Dermis microvascular lymphatic vessel endothelial cell (primary cell): ENCODE measurements at regions not wholly inside any gene's neighbourhood (a gene's known extent, or its start where the extent isn't known, plus 50 kb on each side); places are given as distances from the start of the nearest gene placed in this dataset.
"Not testable (repeated sequence)": the region's sequence is repeated elsewhere in the genome, so short reads cannot be mapped to it uniquely, and the experiment has no call there.

ENCODE experiments used
- DNase-seq, 2 donors: peaks; one replicate each; pipeline versions ENCODE4 v3.0.0 to v3.0.0-alpha.2; 2010; ENCODE audit warnings: low read depth in 2 of 2

DNA sequence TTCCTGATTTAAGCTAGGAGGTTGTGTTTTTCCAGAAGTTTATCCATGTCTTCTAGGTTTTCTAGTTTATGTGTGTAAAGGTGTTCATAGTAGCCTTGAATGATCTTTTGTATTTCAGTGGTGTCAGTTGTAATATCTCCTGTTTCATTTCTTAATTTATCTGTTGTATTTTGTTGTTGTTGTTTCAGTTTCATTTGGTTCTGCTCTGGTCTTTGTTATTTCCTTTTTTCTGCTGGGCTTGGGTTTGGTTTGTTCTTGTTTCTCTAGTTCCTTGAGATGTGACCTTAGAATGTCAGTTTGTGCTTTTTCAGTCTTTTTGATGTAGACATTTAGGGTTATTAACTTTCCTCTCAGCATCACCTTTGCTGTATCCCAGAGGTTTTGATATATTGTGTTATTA lies 62.8 kb downstream of the SCP2D1 start:
- not testable (repeated sequence) for DNase-seq

- no peak for DNase-seq
Measured at GRCh38 chr20:18879262-18879661, 65.7 kb downstream of the SCP2D1 start.

- no peak for DNase-seq
Measured at GRCh38 chr20:18886756-18887155, 73.2 kb downstream of the SCP2D1 start.

GRCh38 chr20:18901980-18902737 lies 88.6 kb downstream of the SCP2D1 start:
- DNase-seq, result no peak

DNA sequence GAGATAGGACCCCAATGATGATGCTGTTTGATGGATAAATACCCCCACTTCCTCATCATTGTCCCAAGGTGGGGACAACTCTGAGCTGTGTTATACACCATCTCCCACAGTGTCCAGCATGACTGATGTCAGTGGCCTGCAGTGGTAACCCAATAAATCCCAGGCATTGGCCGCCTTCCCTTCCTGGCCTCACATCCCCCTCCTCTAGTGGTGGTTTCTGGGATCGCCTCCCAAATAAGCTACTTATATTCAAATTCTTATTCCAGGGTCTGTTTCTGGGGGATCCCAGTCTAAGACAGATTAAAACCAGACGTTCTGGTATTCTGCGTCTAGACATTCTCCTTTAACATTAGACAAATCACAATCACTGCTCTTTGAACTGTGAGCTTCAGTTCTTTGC lies 90.6 kb downstream of the SCP2D1 start:
- no peak for DNase-seq

GRCh38 chr20:18904624-18905023 lies 91.0 kb downstream of the SCP2D1 start:
- no peak for DNase-seq

DNA sequence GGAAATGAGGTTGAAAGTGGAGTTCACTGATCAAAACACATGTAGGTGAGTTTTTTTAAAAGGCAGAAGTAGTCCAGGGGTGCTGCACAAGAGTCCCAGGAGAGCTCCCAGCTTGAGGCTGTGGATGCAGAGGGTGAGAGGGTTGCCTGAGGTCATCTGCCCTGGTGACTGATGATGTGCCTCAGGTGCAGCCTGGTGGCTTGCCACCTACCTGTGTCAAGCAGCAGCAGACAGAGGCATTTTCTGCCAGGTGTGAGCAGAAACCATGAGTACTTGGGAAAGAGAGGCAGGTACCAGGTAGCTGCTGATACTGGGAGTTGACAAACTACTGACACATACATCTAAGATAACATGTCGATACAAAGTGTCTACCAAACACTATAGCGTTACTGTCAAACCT lies 92.5 kb downstream of the SCP2D1 start:
- DNase-seq, result no peak

DNA sequence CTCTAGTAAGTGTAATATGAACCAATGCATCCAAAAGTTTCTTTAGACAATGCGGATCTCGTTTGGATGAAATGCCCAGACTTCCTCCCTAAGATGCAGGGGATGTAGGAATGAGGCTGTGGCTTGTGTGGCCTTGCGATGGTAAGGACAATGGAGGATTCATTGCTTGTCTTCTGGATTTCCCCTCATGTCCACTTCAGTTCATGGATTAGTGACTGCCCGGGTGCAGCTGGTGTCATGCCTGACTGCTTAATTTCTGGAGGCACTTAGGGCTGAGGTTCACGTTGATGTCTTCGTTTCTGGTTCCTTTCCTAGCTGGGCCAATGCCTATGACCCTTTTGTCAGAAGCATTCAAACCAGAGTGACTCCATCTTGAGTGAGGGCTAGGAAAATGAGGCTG lies 93.8 kb downstream of the SCP2D1 start:
- DNase-seq, result no peak

DNA sequence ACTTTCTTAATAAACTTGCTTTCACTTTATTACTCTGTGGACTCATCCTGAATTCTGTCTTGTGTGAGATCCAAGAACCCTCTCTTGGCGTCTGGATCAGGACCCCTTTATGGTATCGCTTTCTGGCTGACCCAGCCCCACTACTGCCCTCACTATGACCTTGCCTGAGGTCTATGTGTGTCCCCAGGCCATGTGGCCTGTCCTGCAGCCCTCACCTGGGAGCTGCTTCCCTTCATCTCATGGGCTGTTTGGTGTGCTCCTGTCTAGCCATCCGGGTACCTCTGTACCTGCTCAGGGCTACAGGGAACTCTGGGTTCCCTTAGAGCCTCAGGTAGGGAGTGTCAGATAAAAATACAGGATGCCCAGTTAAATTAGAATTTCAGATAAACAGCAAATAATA lies 94.5 kb downstream of the SCP2D1 start:
- no peak for DNase-seq

DNA sequence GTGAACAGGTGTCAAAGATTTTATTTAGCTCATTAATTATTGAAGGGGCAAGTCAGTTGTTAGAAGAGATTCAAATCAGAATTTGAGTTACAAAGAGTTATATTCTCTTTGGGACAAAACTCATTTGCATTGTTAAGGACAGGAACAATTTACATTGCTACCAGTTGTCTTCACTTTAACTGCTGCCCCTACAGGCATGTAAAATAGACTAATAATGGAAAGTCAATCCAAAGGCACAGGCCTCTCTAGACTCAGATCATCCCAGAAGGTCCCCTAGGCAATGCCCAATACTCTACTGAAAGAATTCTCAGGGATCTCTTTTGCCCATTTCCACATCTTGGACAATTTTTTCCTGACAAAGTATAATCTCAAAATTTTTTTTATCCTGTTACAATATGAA lies 95.7 kb downstream of the SCP2D1 start:
- DNase-seq, result no peak

GRCh38 chr20:18913701-18914100 lies 100.1 kb downstream of the SCP2D1 start:
- no peak for DNase-seq

GRCh38 chr20:18914796-18915195 lies 101.2 kb downstream of the SCP2D1 start:
- DNase-seq, result no peak

DNA sequence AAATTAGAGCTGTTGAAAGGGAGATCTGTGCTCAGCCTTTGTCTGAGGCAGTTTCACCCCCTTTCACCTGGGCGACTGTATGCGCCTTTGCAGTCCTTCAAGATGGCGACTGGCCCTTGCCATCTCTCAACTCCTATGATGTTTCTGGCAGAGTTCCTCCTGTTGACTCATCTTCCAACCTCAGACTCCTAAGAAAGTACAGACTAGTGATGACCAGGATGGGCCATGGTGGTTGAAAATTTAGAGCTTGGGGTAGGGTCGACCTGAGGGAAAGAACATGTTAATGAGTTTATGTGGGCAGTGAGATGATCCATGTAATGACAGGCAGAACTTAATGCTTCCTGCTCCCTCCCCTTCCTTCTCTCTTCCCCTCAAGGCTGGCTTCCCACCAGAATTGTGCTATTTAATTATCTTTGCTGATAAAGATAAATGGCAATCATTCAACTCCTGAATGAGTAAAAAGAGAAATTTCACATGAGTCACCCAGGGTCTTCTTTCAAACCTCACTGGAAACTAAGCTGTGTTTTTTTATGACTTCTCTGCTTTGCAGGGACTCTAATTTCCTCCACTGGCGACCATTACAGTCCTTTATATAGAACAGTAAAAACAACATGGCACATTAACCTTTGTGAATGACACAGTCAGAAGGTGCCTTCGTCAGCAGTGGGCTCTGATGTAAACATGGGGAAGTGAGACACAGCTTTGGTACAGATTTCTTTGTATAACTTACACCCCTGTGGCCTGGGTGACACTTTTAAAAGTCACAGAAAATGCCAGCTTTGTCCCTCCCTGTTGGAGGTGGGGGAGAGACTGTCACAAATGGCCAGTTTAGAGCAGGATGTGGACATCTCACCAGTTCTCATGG lies 103.5 kb downstream of the SCP2D1 start:
- no peak for DNase-seq

GRCh38 chr20:18919996-18920395 lies 106.4 kb downstream of the SCP2D1 start:
- no peak for DNase-seq

- DNase-seq, result no peak
Measured at GRCh38 chr20:18921291-18921690, 107.7 kb downstream of the SCP2D1 start.

GRCh38 chr20:18922251-18922650 lies 108.7 kb downstream of the SCP2D1 start:
- DNase-seq, result no peak

- no peak for DNase-seq
Measured at GRCh38 chr20:18922898-18923297, 109.3 kb downstream of the SCP2D1 start.

DNA sequence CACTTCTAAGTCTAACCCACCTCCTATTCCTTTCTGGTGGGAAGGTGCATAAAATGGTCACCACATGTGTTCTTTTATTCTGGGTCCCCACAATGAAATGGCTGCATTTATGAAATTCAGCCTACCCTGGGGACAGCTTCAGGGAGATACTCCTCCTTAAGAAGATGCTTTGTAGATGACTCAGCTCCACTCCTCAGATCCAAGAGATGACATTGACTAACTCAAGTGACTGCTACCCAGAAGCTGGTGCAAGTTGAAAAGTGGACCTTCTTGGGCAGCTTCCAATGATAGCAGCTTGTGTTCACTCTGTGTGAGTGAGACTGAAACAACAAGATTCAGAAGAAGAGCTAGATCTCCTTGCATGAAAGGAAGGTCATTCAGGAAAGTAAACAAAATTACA lies 113.4 kb downstream of the SCP2D1 start:
- no peak for DNase-seq

DNA sequence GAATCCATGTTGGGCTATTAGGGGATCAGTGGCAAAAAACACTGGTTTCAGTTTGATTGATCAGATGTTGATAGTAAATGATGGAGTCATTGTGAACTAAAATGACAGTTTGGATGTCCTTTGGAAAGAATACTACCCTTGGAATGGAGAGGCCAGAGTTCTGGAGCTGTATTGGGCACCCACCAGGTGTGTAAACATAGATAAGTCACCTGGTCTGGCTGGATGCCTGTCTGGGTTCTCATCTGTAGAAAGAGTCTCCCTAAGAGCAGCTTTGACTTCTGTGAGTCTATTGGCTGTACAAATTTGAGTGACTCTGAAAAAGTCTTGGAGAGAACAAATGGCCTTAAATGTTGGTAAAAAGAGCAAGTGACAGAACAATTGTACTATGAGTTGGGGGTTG lies 115.0 kb downstream of the SCP2D1 start:
- DNase-seq, result no peak

DNA sequence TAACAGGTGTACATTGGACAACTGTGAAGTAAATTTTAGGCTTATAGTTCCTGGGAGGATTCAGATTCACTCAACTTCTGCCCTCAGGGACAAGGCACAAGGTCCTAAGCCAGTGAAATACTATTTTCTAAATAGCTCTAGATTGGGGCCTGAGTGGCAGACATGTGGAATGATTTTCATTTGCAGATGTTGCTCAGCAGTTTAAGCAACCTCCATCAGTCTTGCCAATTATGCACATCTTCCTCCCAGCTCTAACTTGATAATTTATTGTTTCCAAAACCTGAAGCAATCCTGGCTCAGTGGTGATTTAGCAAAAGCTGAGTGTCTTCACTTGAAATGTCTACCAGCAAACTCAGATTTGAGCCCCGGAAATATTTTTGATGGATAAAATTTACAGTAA lies 116.2 kb downstream of the SCP2D1 start:
- DNase-seq, result no peak

DNA sequence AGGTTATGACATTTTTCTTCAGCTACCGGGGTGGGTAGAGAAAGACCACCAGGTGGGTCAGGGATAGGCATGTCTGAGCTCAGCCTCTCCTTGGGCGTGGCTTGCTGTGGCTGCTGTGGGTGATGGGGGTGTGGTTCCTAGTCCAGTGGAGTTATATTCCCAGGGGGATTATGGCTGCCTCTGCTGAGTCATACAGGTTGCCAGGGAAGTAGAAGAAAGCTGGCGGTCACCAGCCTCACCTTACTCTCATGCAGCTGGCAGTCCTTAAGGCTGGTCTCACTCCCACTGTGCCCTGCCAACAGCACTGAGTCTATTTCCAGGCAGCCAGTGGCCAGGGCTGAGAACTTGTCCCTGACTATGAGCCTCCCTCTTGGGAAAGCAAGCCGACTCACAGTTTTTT lies 130.0 kb downstream of the SCP2D1 start:
- DNase-seq, result no peak

GRCh38 chr20:18956890-18957289 lies 143.3 kb downstream of the SCP2D1 start:
- DNase-seq, result no peak

- no peak for DNase-seq
Measured at GRCh38 chr20:18957328-18957727, 143.7 kb downstream of the SCP2D1 start.
